Non-pigmented ciliary epithelial cell (primary cell): ENCODE measurements at regions not wholly inside any gene's neighbourhood (a gene's known extent, or its start where the extent isn't known, plus 50 kb on each side); places are given as distances from the start of the nearest gene placed in this dataset.
"Not testable (repeated sequence)": the region's sequence is repeated elsewhere in the genome, so short reads cannot be mapped to it uniquely, and the experiment has no call there.

Experiments
- DNase-seq: peaks from one replicate; pipeline ENCODE4 v3.0.0-alpha.2; 2010; ENCODE audit warnings: low read depth

DNA sequence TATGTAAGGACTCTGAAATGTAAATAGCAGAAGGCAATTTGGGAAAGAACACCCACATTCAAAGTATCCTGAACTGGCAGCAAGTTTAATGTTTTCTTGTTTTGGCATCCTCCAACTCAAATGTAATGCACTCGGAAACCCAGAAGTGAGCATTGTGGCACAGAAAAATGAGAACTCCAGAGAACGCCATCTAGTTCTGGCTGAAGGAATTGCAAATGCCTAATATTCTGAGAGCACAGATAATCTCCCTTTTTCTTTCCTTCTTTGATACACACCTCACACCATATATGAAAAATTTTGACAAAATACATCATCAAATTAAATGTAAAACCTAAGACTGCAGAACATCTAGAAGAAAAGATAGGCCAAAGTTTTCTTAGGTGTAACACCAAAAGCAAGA lies 52.1 kb downstream of the PWWP3B start:
- DNase-seq, result no peak

GRCh38 chrX:106243376-106243775 lies 75.3 kb downstream of the PWWP3B start:
- DNase-seq, result no peak

DNA sequence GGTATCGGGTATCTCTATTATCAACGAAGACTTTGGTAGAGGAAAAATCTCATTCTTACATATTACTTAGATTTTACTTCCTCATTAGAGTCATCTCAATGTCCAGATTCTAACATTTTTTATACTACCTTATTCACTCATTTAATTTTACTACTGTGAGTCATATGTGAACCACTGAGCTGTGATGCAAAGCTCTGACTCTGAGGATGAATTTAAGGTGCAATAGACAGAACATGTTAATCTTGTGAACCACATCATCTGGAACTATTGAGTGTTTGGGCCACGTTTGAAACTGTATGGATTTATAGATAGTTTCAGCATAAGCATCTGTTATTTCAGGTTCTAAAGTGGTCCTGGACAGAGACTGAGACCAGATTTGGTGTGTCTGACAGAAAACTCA lies 78.4 kb downstream of the PWWP3B start:
- DNase-seq, result no peak

DNA sequence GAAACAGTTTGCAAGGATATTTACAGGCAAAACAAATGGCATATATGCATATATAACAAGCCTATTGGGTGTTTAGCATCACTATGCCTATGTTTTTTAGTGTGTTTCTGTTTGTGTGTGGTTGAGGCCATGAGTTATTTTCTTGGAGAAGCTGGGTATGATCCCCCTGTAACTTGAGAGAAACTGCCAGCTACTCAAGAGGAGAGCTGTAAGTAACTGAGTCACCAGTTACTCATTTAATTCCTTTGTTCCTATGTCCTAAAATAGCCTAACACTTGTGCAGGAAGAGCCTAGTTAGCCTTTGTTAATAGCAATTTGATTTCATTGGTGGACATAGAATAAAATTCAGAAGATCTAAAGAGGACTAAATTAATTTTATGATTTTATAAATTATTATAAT lies 79.1 kb downstream of the PWWP3B start:
- no peak for DNase-seq

DNA sequence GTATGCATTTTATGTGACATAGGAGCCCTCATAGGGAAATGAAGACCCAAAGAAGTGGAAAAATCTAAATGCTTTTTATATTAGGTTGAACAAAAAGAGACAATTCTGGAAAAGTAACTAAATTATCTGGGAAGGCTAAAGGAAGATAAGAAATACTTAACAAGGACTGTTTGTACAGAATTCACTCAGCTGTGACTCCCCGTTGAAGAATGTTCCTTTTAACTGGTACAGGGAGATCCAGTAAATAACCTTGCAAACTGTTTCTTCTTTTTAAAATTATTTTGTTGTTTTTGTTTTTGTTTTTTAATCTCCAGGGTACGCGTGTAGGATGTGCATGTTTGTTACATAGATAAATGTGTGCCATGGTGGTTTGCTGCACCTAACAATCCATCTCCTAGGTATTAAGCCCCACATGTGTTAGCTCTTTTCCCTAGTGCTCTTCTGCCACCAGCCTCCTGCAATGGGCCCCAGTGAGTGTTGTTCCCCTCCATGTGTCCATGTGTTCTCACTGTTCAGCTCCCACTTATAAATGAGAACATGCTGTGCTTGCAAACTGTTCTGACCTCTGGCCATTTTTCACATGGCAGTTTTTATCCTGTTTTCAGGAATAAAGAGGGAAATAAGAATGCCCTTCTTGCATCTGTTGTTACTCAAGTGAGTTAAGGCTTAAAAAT lies 81.7 kb downstream of the PWWP3B start:
- DNase-seq, result no peak

DNA sequence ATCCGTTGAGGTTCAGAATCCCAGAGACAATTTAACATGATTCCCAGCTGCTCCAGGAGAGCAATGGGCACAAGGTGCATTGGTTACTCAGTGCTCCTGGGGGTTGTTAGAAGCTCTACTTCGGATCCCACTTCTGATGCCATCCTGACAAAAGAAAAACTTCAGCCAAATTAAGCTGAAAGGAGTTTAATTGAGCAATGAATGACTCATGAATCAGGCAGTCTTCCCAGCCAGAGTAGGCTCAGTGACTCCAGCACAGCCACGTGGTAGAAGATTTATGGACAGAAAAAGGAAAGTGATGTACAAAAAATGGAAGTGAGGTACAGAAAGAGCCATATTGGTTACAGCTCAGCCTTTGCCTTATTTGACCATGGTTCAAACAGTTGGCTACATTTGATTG lies 95.7 kb downstream of the PWWP3B start:
- DNase-seq, result no peak

DNA sequence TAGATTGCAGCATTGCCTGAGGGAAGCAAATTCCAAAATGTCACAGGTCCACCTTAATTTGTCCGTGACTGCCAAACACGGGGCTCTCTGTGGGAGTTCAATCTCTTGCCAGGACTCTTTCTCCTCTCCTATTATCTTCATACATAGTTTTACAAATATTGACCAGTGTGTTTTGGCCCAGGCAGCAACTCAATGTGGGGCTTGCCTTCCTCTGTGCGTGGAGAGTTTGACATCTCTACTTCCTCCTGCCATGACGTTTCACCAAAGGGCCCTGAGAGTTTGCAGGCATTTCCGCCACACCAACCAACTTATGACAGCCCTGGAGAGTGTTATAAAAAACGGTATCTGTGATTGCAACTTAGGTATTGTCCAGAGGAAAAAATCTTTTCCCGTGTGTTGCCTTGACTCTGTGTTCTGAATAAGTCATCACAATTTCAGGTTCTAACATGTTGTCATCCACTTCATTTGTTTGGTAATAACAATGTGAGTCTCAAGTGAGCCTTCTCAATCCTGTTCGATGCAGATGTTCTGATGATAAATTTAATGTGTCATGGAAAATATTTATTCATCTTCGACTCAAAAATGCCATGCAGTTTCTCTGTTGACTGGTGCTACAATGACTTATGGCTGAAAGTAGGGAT lies 106.0 kb downstream of the PWWP3B start:
- DNase-seq, result not testable (repeated sequence)

GRCh38 chrX:106275172-106275571 lies 107.1 kb downstream of the PWWP3B start:
- not testable (repeated sequence) for DNase-seq

DNA sequence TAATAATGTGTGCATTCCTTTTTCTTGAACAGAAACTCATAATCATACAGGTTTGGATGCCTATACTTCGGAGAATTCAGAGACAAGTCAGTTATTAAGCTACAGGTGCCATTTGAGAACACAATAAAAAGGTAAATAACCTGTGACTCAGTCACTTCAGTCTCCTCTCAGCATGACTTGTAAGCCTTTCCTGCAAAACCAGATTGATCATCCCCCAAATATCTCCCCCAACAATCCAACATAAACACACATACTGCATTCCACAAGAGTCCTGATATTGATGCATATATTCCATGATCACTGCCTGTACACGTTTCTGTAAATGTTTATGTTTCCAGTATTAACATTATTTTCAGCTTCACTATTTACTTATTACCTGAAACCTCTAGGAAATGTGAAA lies 110.8 kb downstream of the PWWP3B start:
- no peak for DNase-seq

GRCh38 chrX:106281383-106281782 lies 113.3 kb downstream of the PWWP3B start:
- no peak for DNase-seq

GRCh38 chrX:106283841-106284240 lies 115.7 kb downstream of the PWWP3B start:
- no peak for DNase-seq

- DNase-seq, result no peak
Observed at GRCh38 chrX:106284431-106285025, 116.4 kb downstream of the PWWP3B start.

DNA sequence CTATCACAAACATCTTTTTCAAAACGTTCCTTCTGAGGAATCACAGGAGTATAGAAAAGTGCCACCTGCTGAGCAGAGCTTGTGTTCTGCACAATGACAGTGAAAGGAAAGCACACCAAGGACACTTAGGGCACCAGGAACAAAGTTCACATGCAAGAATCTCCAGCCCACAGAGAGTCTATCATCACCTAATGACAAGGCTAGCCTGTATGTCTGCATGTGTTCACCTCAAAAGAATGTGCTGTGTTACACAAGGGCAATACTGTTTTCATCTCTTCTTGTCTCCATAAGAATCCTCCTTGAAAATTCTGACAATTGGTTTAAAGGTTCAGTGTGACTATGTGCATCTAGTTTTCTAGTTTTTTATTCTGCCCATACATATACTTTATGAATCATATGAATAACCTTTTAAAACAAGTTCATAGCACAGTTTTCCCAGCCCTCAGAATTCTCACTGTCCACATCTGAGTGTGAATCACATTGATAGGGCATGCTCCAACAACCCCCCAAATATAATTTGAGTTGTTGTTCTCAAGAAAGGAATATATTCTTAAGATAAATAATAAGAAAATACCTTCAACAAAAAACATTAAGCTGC lies 118.0 kb downstream of the PWWP3B start:
- no peak for DNase-seq

- DNase-seq, result not testable (repeated sequence)
Observed at GRCh38 chrX:106290778-106291177, 122.7 kb downstream of the PWWP3B start.

DNA sequence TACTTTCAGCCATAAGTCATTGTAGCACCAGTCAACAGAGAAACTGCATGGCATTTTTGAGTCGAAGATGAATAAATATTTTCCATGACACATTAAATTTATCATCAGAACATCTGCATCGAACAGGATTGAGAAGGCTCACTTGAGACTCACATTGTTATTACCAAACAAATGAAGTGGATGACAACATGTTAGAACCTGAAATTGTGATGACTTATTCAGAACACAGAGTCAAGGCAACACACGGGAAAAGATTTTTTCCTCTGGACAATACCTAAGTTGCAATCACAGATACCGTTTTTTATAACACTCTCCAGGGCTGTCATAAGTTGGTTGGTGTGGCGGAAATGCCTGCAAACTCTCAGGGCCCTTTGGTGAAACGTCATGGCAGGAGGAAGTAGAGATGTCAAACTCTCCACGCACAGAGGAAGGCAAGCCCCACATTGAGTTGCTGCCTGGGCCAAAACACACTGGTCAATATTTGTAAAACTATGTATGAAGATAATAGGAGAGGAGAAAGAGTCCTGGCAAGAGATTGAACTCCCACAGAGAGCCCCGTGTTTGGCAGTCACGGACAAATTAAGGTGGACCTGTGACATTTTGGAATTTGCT lies 123.8 kb downstream of the PWWP3B start:
- DNase-seq, result not testable (repeated sequence)

DNA sequence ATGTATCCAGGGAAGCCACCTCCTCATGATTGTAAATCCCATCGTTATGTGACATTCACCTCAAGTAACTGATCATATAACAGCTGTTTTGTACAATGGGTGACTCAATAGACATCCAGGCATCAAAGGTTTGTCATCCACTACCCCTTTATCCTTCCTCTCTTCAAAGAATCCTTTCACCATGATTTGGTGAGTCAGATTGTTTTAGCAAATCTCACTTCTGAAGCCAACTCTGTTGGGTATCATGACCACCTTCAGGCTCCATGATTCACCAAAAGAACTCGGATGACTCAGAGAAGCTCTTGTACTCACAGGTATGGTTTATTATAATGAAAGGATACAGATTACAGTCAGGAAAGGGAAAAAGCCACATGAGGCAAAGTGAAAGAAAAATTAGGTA lies 132.1 kb downstream of the PWWP3B start:
- no peak for DNase-seq

- DNase-seq, result no peak
Observed at GRCh38 chrX:106300656-106301055, 132.6 kb downstream of the PWWP3B start.

DNA sequence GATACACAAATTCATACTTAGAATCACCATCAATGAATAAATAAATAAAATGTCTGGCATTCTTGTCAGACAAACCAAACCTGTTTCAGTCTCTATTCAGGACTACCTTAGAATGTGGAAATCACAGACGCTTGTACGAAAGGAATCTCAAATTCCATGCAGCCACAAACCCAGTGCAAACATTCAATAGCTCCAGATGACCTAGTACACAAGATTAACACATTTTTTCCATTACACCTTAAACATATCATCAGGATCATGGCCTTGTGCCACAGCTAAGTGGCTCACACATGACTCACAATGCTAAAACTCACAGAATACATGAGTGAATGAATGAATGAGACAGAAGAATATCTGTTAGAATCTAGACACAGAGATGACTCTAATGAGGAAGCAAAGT lies 134.2 kb downstream of the PWWP3B start:
- DNase-seq, result no peak

DNA sequence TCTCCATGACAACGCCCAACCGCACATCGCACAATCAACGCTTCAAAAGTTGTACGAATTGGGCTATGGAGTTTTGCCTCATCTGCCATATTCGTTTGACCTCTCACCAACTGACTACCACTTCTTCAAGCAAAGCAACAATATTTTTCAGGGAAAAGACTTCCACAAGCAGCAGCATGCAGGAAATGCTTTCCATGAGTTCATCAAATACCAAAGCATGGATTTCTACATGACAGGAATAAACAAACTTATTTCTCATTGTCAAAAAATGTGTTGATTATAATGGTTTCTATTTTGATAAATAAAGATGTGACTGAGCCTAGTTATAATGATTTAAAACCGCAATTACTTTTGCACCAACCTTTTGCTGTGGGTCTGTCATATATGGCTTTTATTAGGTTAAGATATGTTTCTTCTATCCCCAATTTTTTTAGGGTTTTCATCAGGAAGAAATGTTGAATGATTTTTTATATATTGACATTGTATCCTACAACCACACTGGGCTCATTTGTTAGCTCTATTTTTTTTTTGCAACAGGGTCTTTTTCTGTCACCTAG lies 138.4 kb downstream of the PWWP3B start:
- no peak for DNase-seq

DNA sequence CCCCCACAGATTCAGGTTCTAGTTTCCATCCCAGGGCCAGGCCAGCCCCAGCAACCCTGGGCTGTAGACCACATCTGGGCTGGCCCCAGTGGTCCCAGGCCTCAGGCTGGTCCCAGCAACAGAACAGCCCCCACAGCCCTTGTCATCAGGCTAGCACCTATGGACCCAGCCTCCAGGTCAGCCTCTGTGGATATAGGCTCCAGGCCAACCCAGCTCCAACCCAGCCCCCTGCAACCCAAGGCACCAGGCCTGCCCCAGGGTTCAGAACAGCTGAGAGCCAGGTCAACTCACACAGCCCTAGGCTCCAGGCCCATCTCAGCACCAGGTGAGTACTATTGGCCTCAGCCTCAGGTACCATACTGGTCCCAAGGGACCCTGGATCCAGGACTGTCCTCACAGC lies 155.3 kb downstream of the PWWP3B start:
- DNase-seq, result no peak

DNA sequence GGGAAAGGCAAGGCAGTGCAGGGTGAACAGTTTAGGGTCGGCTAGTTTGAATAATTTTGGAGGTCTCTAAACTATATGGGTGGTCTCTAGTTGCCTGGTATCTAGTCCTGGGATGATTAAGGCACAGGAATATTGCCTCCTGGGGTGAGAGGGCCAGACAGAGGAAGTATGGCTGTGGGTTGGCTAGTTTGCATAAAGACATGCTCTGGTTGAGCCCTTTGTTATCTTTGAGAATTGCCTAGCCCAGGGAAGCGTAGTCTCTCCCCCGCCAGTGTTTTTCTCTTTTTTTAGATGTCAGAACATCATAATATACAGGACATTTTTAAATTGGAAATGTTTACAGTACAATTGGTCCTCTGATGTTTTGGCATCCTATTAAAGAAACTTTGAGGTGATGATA lies 163.5 kb downstream of the PWWP3B start:
- DNase-seq, result no peak

- no peak for DNase-seq
Observed at GRCh38 chrX:106341823-106342222, 173.7 kb downstream of the PWWP3B start.

DNA sequence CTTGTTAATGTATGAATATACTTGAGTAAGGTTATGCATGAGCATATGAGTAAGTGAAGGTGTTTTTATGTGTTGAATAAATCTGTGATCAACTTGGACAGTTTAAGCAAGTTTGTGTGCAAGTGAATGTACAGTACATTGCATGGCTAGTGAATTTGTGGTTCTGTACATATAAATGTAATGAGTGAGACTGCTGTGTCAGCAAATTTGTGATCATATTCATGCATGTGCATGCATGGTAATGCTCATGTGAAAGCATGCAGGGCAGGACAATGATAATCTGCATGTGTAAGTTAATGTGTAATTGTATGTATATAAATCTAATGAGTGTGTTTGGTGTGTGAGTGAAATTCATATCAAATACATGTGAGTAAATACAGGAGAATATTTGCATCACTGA lies 188.5 kb downstream of the PWWP3B start:
- DNase-seq, result no peak
